ENCODE measurements at regions not wholly inside any gene's neighbourhood (a gene's known extent, or its start where the extent isn't known, plus 50 kb on each side); places are given as distances from the start of the nearest gene placed in this dataset.

GRCh38 chr6:117829594-117830319 is 77.3 kb upstream of the SLC35F1 start:
- Histone ChIP-seq H3K4me3 (ENCODE audit: low read depth, low read length) (peak overlapping the region; percentile 77), H3K27ac (ENCODE audit: low read depth, low read length) (no peak overlapping the region), H3K4me1 (ENCODE audit: control insufficient read depth, insufficient read depth, low read length) (peaks cover 6% of the 10 kb centered on the region), H3K9me3 (ENCODE audit: control insufficient read depth, insufficient read depth, low read depth, low read length) (no peaks in the 10 kb centered on the region), H3K36me3 (ENCODE audit: control insufficient read depth, insufficient read depth, low read length) (no peaks in the 10 kb centered on the region), H3K9ac (ENCODE audit: low read length) (peak overlapping the region; percentile 55), H3K27me3 (ENCODE audit: control insufficient read depth, insufficient read depth, low read length) (no peaks in the 10 kb centered on the region)

DNA sequence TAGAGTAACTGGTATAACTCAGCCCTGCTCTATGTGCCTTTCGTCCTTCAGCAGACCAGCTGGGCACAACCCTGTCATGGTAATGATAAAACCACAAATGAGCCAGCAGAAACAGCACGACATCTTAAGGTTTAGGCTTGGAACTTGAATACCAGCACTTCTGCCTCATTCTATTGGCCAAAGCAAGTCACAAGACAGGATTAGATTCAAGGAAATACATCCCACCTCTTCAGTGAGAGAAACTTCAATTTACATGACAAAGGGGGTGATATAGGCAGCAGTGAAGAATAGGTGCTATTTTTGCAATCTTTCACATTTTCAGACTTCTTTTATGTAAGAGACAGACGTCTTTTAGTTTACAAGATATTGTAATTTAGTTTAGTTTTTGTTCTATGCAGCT is 69.8 kb upstream of the SLC35F1 start:
- H3K9me3 ChIP-seq (ENCODE audit: control insufficient read depth, insufficient read depth, low read depth, low read length), result no peaks in the 10 kb centered on the region

DNA sequence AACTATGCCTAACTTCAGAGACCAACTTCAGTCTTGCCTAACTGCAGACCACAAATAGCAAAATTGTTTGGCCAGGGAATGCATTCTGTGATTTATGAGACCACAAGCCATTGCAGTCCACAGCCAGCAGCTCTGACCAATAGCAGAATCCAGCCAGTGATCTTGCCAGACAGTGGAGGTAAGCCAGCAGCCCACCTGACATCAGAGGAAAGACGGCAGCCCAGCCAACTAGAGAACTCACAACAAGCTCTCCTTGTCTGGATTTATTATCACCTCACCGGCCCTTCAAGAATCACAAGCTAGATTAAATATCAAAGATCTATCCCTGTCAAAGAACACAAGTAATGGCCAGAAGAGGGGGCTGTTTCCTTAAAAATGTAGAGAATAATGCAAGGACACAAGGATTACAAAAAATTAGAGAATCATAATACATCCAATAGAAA is 66.5 kb upstream of the SLC35F1 start:
- H3K4me3 ChIP-seq (ENCODE audit: low read depth, low read length), result no peak overlapping the region
- H3K27me3 ChIP-seq (ENCODE audit: control insufficient read depth, insufficient read depth, low read length), result no peaks in the 10 kb centered on the region
- peaks cover 6% of the 10 kb centered on the region; the same call in 1 of the 2 replicates for H3K4me1 ChIP-seq (ENCODE audit: control insufficient read depth, insufficient read depth, low read length)
- H3K9ac ChIP-seq (ENCODE audit: low read length), result no peak overlapping the region
- no peak overlapping the region for H3K27ac ChIP-seq (ENCODE audit: low read depth, low read length)
- H3K9me3 ChIP-seq (ENCODE audit: control insufficient read depth, insufficient read depth, low read depth, low read length), result no peaks in the 10 kb centered on the region
- no peaks in the 10 kb centered on the region for H3K36me3 ChIP-seq (ENCODE audit: control insufficient read depth, insufficient read depth, low read length)

More for the DNA sequence above, 69.8 kb upstream of the SLC35F1 start:
- Histone ChIP-seq H3K4me3 (ENCODE audit: low read depth, low read length) (no peak overlapping the region), H3K4me1 (ENCODE audit: control insufficient read depth, insufficient read depth, low read length) (peaks cover 6% of the 10 kb centered on the region; the same call in 1 of the 2 replicates), H3K27ac (ENCODE audit: low read depth, low read length) (no peak overlapping the region), H3K9ac (ENCODE audit: low read length) (no peak overlapping the region), H3K27me3 (ENCODE audit: control insufficient read depth, insufficient read depth, low read length) (no peaks in the 10 kb centered on the region), H3K36me3 (ENCODE audit: control insufficient read depth, insufficient read depth, low read length) (no peaks in the 10 kb centered on the region)

DNA sequence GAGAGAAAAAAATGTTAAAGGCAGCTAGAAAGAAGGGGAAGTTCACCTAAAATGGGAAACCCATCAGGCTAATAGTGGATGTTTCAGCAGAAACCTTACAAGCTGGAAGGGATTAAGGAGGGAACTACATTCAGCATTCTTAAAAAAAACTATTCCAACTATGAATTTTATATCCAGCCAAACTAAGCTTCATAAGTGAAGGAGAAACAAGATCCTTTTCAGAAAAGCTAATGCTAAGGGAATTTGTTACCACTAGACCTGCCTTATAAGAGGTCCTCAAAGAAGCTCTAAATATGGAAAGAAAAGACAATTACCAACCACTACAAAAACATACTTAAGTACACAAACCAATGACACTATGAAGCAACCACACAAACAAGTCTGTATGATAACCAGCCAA is 59.2 kb upstream of the SLC35F1 start:
- Histone ChIP-seq H3K27me3 (ENCODE audit: control insufficient read depth, insufficient read depth, low read length) (no peaks in the 10 kb centered on the region), H3K27ac (ENCODE audit: low read depth, low read length) (no peak overlapping the region), H3K4me3 (ENCODE audit: low read depth, low read length) (no peak overlapping the region), H3K36me3 (ENCODE audit: control insufficient read depth, insufficient read depth, low read length) (no peaks in the 10 kb centered on the region), H3K9ac (ENCODE audit: low read length) (no peak overlapping the region), H3K4me1 (ENCODE audit: control insufficient read depth, insufficient read depth, low read length) (peaks cover 9% of the 10 kb centered on the region; the same call in 1 of the 2 replicates), H3K9me3 (ENCODE audit: control insufficient read depth, insufficient read depth, low read depth, low read length) (peaks cover 19% of the 10 kb centered on the region; the same call in 1 of the 2 replicates)

DNA sequence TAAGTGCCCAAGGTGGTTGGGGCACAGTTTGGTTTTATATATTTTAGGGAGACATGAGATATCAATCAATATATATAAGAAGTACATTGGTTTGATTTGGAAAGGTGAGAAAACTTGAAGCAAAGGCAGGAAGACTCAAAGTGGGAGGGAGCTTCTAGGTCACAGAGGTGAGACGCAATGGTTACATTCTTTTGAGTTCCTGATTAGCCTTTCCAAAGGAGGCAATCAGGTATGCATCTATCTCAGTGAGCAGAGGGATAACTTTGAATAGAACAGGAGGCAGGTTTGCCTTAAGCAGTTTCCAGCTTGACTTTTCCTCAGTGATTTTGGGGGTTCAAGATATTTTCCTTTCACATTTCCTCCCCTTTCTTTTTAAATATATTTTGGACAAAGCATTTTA is 58.0 kb upstream of the SLC35F1 start:
- H3K9ac ChIP-seq (ENCODE audit: low read length), result no peak overlapping the region
- no peaks in the 10 kb centered on the region for H3K36me3 ChIP-seq (ENCODE audit: control insufficient read depth, insufficient read depth, low read length)
- no peak overlapping the region for H3K27ac ChIP-seq (ENCODE audit: low read depth, low read length)
- H3K27me3 ChIP-seq (ENCODE audit: control insufficient read depth, insufficient read depth, low read length), result no peaks in the 10 kb centered on the region
- peaks cover 9% of the 10 kb centered on the region; the same call in 1 of the 2 replicates for H3K4me1 ChIP-seq (ENCODE audit: control insufficient read depth, insufficient read depth, low read length)
- no peak overlapping the region for H3K4me3 ChIP-seq (ENCODE audit: low read depth, low read length)
- peaks cover 19% of the 10 kb centered on the region; the same call in 1 of the 2 replicates for H3K9me3 ChIP-seq (ENCODE audit: control insufficient read depth, insufficient read depth, low read depth, low read length)

Measured in HUES6 (cell line).